ENCODE measurements at regions not wholly inside any gene's neighbourhood (a gene's known extent, or its start where the extent isn't known, plus 50 kb on each side); places are given as distances from the start of the nearest gene placed in this dataset.

DNA sequence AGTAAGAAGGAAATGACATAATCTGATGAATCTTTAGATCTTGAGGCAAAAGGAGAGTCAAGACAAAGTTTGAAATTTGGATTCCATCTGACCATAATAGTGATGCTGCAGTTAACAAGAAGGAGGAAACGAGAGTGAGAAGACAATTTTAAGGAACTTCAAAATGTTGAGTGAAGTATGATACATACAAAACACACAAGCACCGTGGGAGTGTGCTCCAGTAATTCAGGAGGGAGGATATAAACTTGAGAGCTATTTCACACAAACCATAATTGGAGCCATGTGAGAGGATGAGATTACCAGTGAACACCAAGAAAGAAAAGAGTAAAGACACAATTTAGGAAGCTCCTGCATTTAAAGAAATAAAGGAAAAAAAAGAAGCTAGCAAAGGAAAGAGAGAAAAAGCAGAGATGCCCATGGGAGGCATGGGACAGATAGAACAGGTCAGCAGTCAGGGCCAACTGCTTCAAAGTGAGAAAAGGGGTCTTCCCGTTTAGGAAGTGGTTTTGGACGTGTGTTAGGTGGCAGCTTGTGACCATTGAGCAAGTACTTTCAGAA is 150.7 kb upstream of the SLC7A11 start:
- H4K8ac ChIP-seq (ENCODE audit: low read depth in 2 of 2, low read length in 2 of 2): no peak overlapping the region
- no peaks in the 10 kb centered on the region for H3K4me1 ChIP-seq (ENCODE audit: control insufficient read depth, insufficient read depth, low read length)
- no peaks in the 10 kb centered on the region for H3K79me1 ChIP-seq (ENCODE audit: low read depth in 1 of 2, low read length in 2 of 2)
- ChIA-PET CTCF (no interaction called here), POLR2A (ENCODE audit: unreplicated experiment) (no interaction called here)
- no peak for ATAC-seq (ENCODE audit: low read depth)
- H2AK5ac ChIP-seq (ENCODE audit: low read depth, low read length): no peak overlapping the region
- H2AK9ac ChIP-seq (replicated peaks; ENCODE audit: low read depth, low read length, poor library complexity): no peak overlapping the region
- H3K9me3 ChIP-seq (ENCODE audit: control insufficient read depth, insufficient read depth, low read length): no peaks in the 10 kb centered on the region
- H3K36me3 ChIP-seq (ENCODE audit: control insufficient read depth, insufficient read depth, low read length): no peaks in the 10 kb centered on the region
- H3K9ac ChIP-seq (ENCODE audit: low read depth, low read length): no peak overlapping the region
- no peak overlapping the region for H3K14ac ChIP-seq (replicated peaks; ENCODE audit: low read depth, low read length)
- no peak overlapping the region for H4K91ac ChIP-seq (ENCODE audit: insufficient read depth, low read depth, low read length)
- no peaks in the 10 kb centered on the region for H3K27me3 ChIP-seq (ENCODE audit: control insufficient read depth, insufficient read depth, low read length)
- in situ Hi-C loops (cut with MboI; ENCODE audit: low sequenced_read_pairs) (no loop called here), dilution Hi-C loops (cut with HindIII; ENCODE audit: low sequenced_read_pairs, unreplicated experiment) (no loop called here), intact Hi-C loops (cut with micrococcal nuclease) (no loop called here)
- no TSS peak for BruUV-seq (replicated peaks)
- no peak overlapping the region for H3K27ac ChIP-seq (ENCODE audit: insufficient read depth, low read length)
- no peak for DNase-seq
- WGBS, 2 experiments (ENCODE audit: extremely low coverage in 2 of 2, insufficient read length in 1 of 2): no CpG with 5 or more reads among the region's 4 CpGs
- H2BK120ac ChIP-seq (ENCODE audit: low read depth, low read length): no peak overlapping the region
- H2AFZ ChIP-seq (replicated peaks; ENCODE audit: low read length, poor library complexity): no peak overlapping the region
- H3K4me3 ChIP-seq (ENCODE audit: insufficient read depth, low read depth, low read length): no peak overlapping the region
- H3K18ac ChIP-seq (ENCODE audit: low read depth, low read length): no peak overlapping the region
- H3K56ac ChIP-seq (ENCODE audit: extremely low read depth, insufficient read depth, low read length): no peak overlapping the region
- H3K4me2 ChIP-seq (ENCODE audit: low read depth, low read length): no peak overlapping the region
- no peaks in the 10 kb centered on the region for H3K9me1 ChIP-seq (ENCODE audit: insufficient read depth, low read length)
- TF ChIP-seq RCOR1 (IDR thresholded peaks at IDR 0.05; ENCODE audit: insufficient replicate concordance, low read length): no peak
- TF ChIP-seq, protein P1, sequence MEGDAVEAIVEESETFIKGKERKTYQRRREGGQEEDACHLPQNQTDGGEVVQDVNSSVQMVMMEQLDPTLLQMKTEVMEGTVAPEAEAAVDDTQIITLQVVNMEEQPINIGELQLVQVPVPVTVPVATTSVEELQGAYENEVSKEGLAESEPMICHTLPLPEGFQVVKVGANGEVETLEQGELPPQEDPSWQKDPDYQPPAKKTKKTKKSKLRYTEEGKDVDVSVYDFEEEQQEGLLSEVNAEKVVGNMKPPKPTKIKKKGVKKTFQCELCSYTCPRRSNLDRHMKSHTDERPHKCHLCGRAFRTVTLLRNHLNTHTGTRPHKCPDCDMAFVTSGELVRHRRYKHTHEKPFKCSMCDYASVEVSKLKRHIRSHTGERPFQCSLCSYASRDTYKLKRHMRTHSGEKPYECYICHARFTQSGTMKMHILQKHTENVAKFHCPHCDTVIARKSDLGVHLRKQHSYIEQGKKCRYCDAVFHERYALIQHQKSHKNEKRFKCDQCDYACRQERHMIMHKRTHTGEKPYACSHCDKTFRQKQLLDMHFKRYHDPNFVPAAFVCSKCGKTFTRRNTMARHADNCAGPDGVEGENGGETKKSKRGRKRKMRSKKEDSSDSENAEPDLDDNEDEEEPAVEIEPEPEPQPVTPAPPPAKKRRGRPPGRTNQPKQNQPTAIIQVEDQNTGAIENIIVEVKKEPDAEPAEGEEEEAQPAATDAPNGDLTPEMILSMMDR (conservative IDR thresholded peaks at IDR 0.05; ENCODE audit: low read depth, low read length): no peak
- no peak for TF ChIP-seq MAFK (IDR thresholded peaks at IDR 0.05; ENCODE audit: low read depth, low read length)
- H2BK20ac ChIP-seq (ENCODE audit: low read depth, low read length): no peak overlapping the region
- no peak overlapping the region for H2BK5ac ChIP-seq (ENCODE audit: low read depth, low read length, poor library complexity, severe bottlenecking)
- no peak overlapping the region for H2BK15ac ChIP-seq (ENCODE audit: low read depth, low read length)
- no peak overlapping the region for H3K4ac ChIP-seq (ENCODE audit: low read depth, low read length)
- no peak overlapping the region for H3K23ac ChIP-seq (ENCODE audit: low read depth, low read length)
- no peaks in the 10 kb centered on the region for H4K20me1 ChIP-seq (ENCODE audit: insufficient read depth, low read length)
- H4K5ac ChIP-seq (ENCODE audit: low read depth, low read length): no peak overlapping the region
